OCI-LY3 (cell line): ENCODE measurements at regions not wholly inside any gene's neighbourhood (a gene's known extent, or its start where the extent isn't known, plus 50 kb on each side); places are given as distances from the start of the nearest gene placed in this dataset.

Source experiments
- H2AFZ ChIP-seq: fragments of 200-600, 300-600 bp; shearing (Covaris generic); 2 replicates; pipeline ENCODE4 v1.6.0; 2014; ENCODE audit warnings: antibody characterized with exemption, low read depth, low read length
- H3K27ac ChIP-seq: fragments of 200-600, 300-600 bp; sonication (generic); 2 replicates; pipeline ENCODE4 v1.5.1; 2014; ENCODE audit warnings: mild to moderate bottlenecking, low read length, moderate library complexity, mixed read lengths
- H3K27me3 ChIP-seq: fragments of 200-600, 300-600 bp; sonication (generic); 2 replicates; pipeline ENCODE4 v1.6.1; 2014; ENCODE audit warnings: low read depth, low read length, mixed read lengths
- H3K36me3 ChIP-seq: fragments of 200-600, 300-600 bp; sonication (generic); replicated peaks from 2 replicates; pipeline ENCODE3; 2014; ENCODE audit warnings: low read depth, low read length, mixed read lengths
- H3K4me1 ChIP-seq: fragments of 300-600, 200-600 bp; sonication (generic); 2 replicates; pipeline ENCODE4 v1.6.1; 2014; ENCODE audit warnings: low read length, mixed read lengths
- H3K4me2 ChIP-seq: fragments of 200-600, 300-600 bp; sonication (generic); 2 replicates; pipeline ENCODE4 v1.6.1; 2014; ENCODE audit warnings: low read length, mixed read lengths
- H3K4me3 ChIP-seq: fragments of 300-600, 200-600 bp; sonication (generic); 2 replicates; pipeline ENCODE4 v1.5.1; 2014; ENCODE audit warnings: antibody characterized with exemption, mild to moderate bottlenecking, low read length, moderate library complexity
- H3K79me2 ChIP-seq: fragments of 300-600, 200-600 bp; shearing (Covaris generic); 2 replicates; pipeline ENCODE4 v1.6.1; 2014; ENCODE audit warnings: mild to moderate bottlenecking, low read length, mixed read lengths
- H3K9ac ChIP-seq: fragments of 300-600, 200-600 bp; shearing (Covaris generic); 2 replicates; pipeline ENCODE4 v1.6.0; 2014; ENCODE audit warnings: mild to moderate bottlenecking, low read length, moderate library complexity
- H3K9me3 ChIP-seq: fragments of 200-600, 300-600 bp; shearing (Covaris generic); 2 replicates; pipeline ENCODE4 v1.6.1; 2014; ENCODE audit warnings: low read length, mixed read lengths; ENCODE audit not compliant: insufficient read depth
- H4K20me1 ChIP-seq: fragments of 200-600, 300-600 bp; sonication (generic); 2 replicates; pipeline ENCODE4 v1.6.1; 2016; ENCODE audit warnings: low read length, mixed read lengths; ENCODE audit not compliant: insufficient read depth
- CTCF ChIP-seq: fragments of 200-600, 300-600 bp; sonication (generic); IDR thresholded peaks from 2 replicates; pipeline ENCODE4 v1.5.1; 2014; ENCODE audit warnings: antibody characterized with exemption, low read length, low read depth
- EZH2phosphoT487 ChIP-seq: fragments of 200-600 bp; shearing (Covaris generic); IDR thresholded peaks from 2 replicates; pipeline ENCODE4 v1.6.1; 2018; ENCODE audit warnings: antibody characterized with exemption, mixed run types, low read depth

GRCh38 chr14:58979325-58979724, 209.1 kb upstream of the DAAM1 start:
- H3K4me3 ChIP-seq: no peak overlapping the region
- no peak overlapping the region for H3K4me2 ChIP-seq
- no peaks in the 10 kb centered on the region for H4K20me1 ChIP-seq
- no peaks in the 10 kb centered on the region for H3K79me2 ChIP-seq
- no peaks in the 10 kb centered on the region for H3K36me3 ChIP-seq
- no peaks in the 10 kb centered on the region for H3K27me3 ChIP-seq
- H2AFZ ChIP-seq: no peak overlapping the region
- H3K4me1 ChIP-seq: peaks cover 4% of the 10 kb centered on the region; the same call in 1 of the 2 replicates
- no peak for TF ChIP-seq CTCF
- no peak for TF ChIP-seq EZH2phosphoT487
- H3K27ac ChIP-seq: no peak overlapping the region
- H3K9ac ChIP-seq: no peak overlapping the region
- no peaks in the 10 kb centered on the region for H3K9me3 ChIP-seq

- H3K9me3 ChIP-seq: no peaks in the 10 kb centered on the region
- no peak overlapping the region for H3K27ac ChIP-seq
- no peaks in the 10 kb centered on the region for H3K27me3 ChIP-seq
- no peak for TF ChIP-seq EZH2phosphoT487
- no peak for TF ChIP-seq CTCF
- no peak overlapping the region for H2AFZ ChIP-seq
- no peak overlapping the region for H3K4me3 ChIP-seq
- no peaks in the 10 kb centered on the region for H3K79me2 ChIP-seq
- no peaks in the 10 kb centered on the region for H3K36me3 ChIP-seq
- H3K4me2 ChIP-seq: no peak overlapping the region
- peaks cover 4% of the 10 kb centered on the region; the same call in 1 of the 2 replicates for H3K4me1 ChIP-seq
- no peak overlapping the region for H3K9ac ChIP-seq
- H4K20me1 ChIP-seq: no peaks in the 10 kb centered on the region
These were observed 206.6 kb upstream of the DAAM1 start for GRCh38 chr14:58981840-58982239.

GRCh38 chr14:58985786-58986185, 202.7 kb upstream of the DAAM1 start:
- no peaks in the 10 kb centered on the region for H4K20me1 ChIP-seq
- no peak overlapping the region for H3K4me2 ChIP-seq
- H3K27ac ChIP-seq: no peak overlapping the region
- no peaks in the 10 kb centered on the region for H3K27me3 ChIP-seq
- no peak overlapping the region for H3K4me3 ChIP-seq
- H3K79me2 ChIP-seq: no peaks in the 10 kb centered on the region
- 0 out of 2 replicates have a peak, but pooled peaks cover 10% of the 10 kb centered on the region for H3K9me3 ChIP-seq
- peaks cover 9% of the 10 kb centered on the region; the same call in 1 of the 2 replicates for H3K4me1 ChIP-seq
- no peak overlapping the region for H2AFZ ChIP-seq
- TF ChIP-seq EZH2phosphoT487 (no peak), CTCF (no peak)
- no peaks in the 10 kb centered on the region for H3K36me3 ChIP-seq
- H3K9ac ChIP-seq: no peak overlapping the region

GRCh38 chr14:58987591-58987990, 200.9 kb upstream of the DAAM1 start:
- H3K36me3 ChIP-seq: no peaks in the 10 kb centered on the region
- no peak overlapping the region for H2AFZ ChIP-seq
- H3K27ac ChIP-seq: no peak overlapping the region
- no peak overlapping the region for H3K9ac ChIP-seq
- no peak overlapping the region for H3K4me2 ChIP-seq
- peaks cover 7% of the 10 kb centered on the region; the same call in 1 of the 2 replicates for H3K4me1 ChIP-seq
- TF ChIP-seq EZH2phosphoT487: no peak
- TF ChIP-seq CTCF: no peak
- no peaks in the 10 kb centered on the region for H3K79me2 ChIP-seq
- no peaks in the 10 kb centered on the region for H4K20me1 ChIP-seq
- H3K27me3 ChIP-seq: no peaks in the 10 kb centered on the region
- H3K9me3 ChIP-seq: 0 out of 2 replicates have a peak, but pooled peaks cover 10% of the 10 kb centered on the region
- no peak overlapping the region for H3K4me3 ChIP-seq
